ENCODE measurements at regions not wholly inside any gene's neighbourhood (a gene's known extent, or its start where the extent isn't known, plus 50 kb on each side); places are given as distances from the start of the nearest gene placed in this dataset.
"Not testable (repeated sequence)": the region's sequence is repeated elsewhere in the genome, so short reads cannot be mapped to it uniquely, and the experiment has no call there.

DNA sequence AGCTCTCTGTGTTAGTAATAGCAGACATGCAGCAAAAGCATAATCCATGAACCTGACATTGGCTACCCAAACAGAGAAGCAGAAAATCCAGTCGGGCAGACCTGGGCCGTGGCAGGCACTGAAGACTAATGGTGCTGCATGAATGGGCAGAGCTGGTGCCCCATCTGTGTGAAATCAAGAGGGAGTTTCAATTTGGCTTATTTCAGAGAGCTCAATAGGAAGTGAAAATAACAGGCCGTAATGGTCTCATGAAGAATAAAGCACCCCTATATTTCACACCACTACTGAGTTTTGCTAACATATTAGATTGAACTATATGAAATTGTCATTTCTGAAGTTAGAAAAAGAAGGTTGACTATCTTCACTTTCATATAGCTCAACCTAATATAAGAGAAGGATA lies 149.7 kb downstream of the ENC1 start:
- no peak for TF ChIP-seq CTCF (IDR thresholded peaks at IDR 0.05; ENCODE audit: low read length, missing control alignments)
- no peak for DNase-seq (ENCODE audit: low read depth)
- H3K4me3 ChIP-seq (replicated peaks; ENCODE audit: low read depth, low read length) = no peak overlapping the region

GRCh38 chr5:74482990-74483389 lies 157.5 kb downstream of the ENC1 start:
- no peak for TF ChIP-seq CTCF (IDR thresholded peaks at IDR 0.05; ENCODE audit: low read length, missing control alignments)
- no peak overlapping the region for H3K4me3 ChIP-seq (replicated peaks; ENCODE audit: low read depth, low read length)
- DNase-seq (ENCODE audit: low read depth) = no peak

DNA sequence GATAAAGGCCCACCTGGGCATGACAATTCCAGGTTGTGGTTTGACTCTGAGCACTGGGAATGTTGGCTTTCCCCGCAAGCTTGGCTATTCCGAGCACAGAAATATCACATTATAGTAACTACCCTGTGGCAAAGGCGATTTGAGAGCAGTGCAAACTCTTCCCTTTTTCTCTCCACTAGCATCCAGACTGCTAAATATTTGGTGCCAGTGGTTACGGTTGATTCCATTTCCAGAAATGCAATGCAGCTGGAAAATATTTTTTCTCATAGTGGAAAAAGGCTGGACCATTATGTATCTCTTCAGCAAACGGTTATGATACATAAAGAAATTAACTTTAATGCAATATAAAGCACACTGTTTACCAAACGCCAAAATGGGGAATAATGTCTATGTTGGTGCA lies 158.0 kb downstream of the ENC1 start:
- no peak overlapping the region for H3K4me3 ChIP-seq (replicated peaks; ENCODE audit: low read depth, low read length)
- no peak for DNase-seq (ENCODE audit: low read depth)
- no peak for TF ChIP-seq CTCF (IDR thresholded peaks at IDR 0.05; ENCODE audit: low read length, missing control alignments)

- not testable (repeated sequence) for H3K4me3 ChIP-seq (replicated peaks; ENCODE audit: low read depth, low read length); DNase-seq (ENCODE audit: low read depth)
Measured at GRCh38 chr5:74481357-74481756, 159.2 kb downstream of the ENC1 start.

DNA sequence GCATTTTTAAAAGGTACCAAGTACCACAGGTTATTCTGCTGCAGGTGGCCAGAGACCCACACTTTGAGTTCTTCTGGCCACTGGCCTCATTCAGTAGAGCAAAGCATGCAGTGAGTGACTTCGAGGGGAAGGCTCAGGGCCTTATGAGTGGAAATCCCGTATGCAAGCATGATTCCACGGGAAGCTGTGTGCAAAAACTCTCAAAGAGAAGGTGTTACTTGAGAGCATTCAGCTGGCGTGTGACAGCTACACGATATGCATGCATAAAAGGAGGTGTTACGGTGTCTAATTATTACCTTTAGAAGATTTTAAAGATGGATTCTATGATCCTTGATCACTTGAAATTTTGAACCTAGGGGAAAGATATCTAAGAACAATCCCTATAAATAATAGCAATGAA lies 160.3 kb downstream of the ENC1 start:
- no peak for TF ChIP-seq CTCF (IDR thresholded peaks at IDR 0.05; ENCODE audit: low read length, missing control alignments)
- H3K4me3 ChIP-seq (replicated peaks; ENCODE audit: low read depth, low read length) = no peak overlapping the region
- no peak for DNase-seq (ENCODE audit: low read depth)

GRCh38 chr5:74478328-74478727 lies 162.2 kb downstream of the ENC1 start:
- no peak for DNase-seq (ENCODE audit: low read depth)
- no peak for TF ChIP-seq CTCF (IDR thresholded peaks at IDR 0.05; ENCODE audit: low read length, missing control alignments)
- no peak overlapping the region for H3K4me3 ChIP-seq (replicated peaks; ENCODE audit: low read depth, low read length)

- DNase-seq (ENCODE audit: low read depth) = no peak
- H3K4me3 ChIP-seq (replicated peaks; ENCODE audit: low read depth, low read length) = no peak overlapping the region
- TF ChIP-seq CTCF (IDR thresholded peaks at IDR 0.05; ENCODE audit: low read length, missing control alignments) = no peak
Measured at GRCh38 chr5:74477761-74478160, 162.8 kb downstream of the ENC1 start.
